HAP-1 (cell line): ENCODE measurements at regions not wholly inside any gene's neighbourhood (a gene's known extent, or its start where the extent isn't known, plus 50 kb on each side); places are given as distances from the start of the nearest gene placed in this dataset.
"Not testable (repeated sequence)": the region's sequence is repeated elsewhere in the genome, so short reads cannot be mapped to it uniquely, and the experiment has no call there.

Experiments
- DNase-seq, 2 experiments: peaks; one replicate each; pipeline ENCODE4 v3.0.0-alpha.2; 2016 to 2020; ENCODE audit warnings: low spot score in 2 of 2
- H3K27me3 ChIP-seq: fragments of 250-450 bp; sonication (Bioruptor Pico); 2 replicates; pipeline ENCODE4 v1.5.1; 2020; ENCODE audit warnings: low read depth, mild to moderate bottlenecking, moderate library complexity
- H3K36me3 ChIP-seq: fragments of 250-450 bp; sonication (Bioruptor Pico); replicated peaks from 2 replicates; pipeline ENCODE4 v1.5.1; 2020; ENCODE audit warnings: mild to moderate bottlenecking
- H3K4me1 ChIP-seq: fragments of 250-450 bp; sonication (Bioruptor Pico); 2 replicates; pipeline ENCODE4 v1.5.1; 2020; ENCODE audit warnings: mild to moderate bottlenecking
- H3K4me3 ChIP-seq: fragments of 250-450 bp; sonication (Bioruptor Pico); 2 replicates; pipeline ENCODE4 v1.5.1; 2020; ENCODE audit warnings: mild to moderate bottlenecking, moderate library complexity
- H3K9me3 ChIP-seq: fragments of 250-450 bp; sonication (Bioruptor Pico); 2 replicates; pipeline ENCODE4 v1.5.1; 2020; ENCODE audit warnings: mild to moderate bottlenecking, moderate library complexity
- in situ Hi-C: fragments of 300-500 bp; cut with MboI; formaldehyde crosslinking; loops from 3 replicates; pipeline ENCODE4 v1.14.3; 2020; ENCODE audit warnings: low sequenced_read_pairs, inconsistent platforms, mixed read lengths

DNA sequence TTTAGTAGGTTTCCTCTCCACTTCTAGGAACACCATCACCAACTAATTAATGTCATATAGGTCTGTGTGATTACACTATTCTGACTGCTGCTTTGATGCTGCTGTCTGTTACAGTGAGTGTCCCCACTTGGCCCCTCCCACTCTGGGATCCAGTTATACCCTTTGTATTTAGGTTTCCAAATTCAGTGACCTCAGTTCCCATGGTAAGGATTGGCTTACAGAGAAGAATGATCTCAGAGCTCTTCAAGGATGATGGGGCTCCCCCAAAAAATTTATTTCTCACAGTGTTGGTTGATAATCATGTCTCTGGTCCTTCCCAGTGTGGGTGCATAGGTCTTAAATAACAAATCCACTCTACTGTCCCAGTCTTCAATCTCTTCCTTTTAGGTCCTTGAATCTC is 210.0 kb upstream of the MYL2 start:
- Histone ChIP-seq H3K27me3 (no peaks in the 10 kb centered on the region), H3K36me3 (no peaks in the 10 kb centered on the region), H3K4me1 (no peaks in the 10 kb centered on the region), H3K9me3 (peaks cover 3% of the 10 kb centered on the region; the same call in 1 of the 2 replicates), H3K4me3 (no peak overlapping the region)
- DNase-seq = no peak
- in situ Hi-C loops = no loop called here

DNA sequence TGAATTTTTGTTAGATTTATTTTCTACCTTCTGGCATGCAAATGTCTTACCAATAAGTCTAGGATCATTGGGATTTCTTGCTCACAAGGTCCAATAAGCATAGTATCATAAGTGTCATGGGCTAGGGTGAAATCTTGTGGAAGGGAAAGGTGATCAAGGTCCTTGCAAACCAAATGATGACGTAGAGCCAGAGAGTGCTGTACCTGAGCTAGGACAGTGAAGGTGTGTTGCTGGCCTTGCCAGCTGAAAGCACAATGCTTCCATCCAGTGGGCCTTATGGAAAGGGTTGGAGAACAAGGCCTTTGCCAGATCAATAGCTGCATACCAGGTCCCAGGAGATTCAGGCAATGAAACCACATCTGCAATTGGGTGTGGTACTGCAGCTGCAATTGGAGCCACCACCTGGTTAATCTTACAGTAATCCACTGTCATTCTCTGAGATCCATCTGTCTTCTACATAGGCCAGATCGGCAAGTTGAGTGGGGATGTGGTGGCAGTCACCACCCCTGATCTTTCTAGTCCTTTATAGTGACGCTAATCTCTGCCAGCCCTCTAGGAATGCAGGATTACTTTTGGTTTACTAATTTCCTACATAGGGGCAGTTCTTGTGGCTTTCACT is 208.9 kb upstream of the MYL2 start:
- no peak for DNase-seq
- Histone ChIP-seq H3K4me1 (no peaks in the 10 kb centered on the region), H3K36me3 (no peaks in the 10 kb centered on the region), H3K4me3 (no peak overlapping the region), H3K27me3 (no peaks in the 10 kb centered on the region), H3K9me3 (peaks cover 3% of the 10 kb centered on the region; the same call in 1 of the 2 replicates)
- in situ Hi-C loops = no loop called here

DNA sequence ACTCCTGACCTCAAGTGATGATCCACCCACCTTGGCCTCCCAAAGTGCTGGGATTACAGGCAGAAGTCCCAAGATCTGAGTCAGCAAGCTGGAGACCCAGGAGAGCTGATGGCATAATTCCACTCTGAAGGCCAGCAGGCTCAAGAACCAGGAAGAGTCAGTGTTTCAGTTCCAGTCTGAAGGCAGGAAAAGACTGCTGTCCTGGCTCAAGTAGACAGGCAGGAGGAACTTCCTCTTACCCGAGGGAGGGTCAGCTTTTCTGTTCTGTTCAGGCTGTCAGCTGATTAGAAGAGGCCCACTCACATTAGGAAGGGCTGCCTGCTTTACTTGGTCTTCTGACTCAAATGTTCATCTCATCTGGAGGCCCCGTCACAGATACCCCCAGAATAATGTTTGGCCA is 206.0 kb upstream of the MYL2 start:
- Histone ChIP-seq H3K36me3 (no peaks in the 10 kb centered on the region), H3K4me3 (no peak overlapping the region), H3K27me3 (no peaks in the 10 kb centered on the region), H3K4me1 (peaks cover 17% of the 10 kb centered on the region), H3K9me3 (no peaks in the 10 kb centered on the region)
- DNase-seq = no peak
- in situ Hi-C loops = no loop called here

DNA sequence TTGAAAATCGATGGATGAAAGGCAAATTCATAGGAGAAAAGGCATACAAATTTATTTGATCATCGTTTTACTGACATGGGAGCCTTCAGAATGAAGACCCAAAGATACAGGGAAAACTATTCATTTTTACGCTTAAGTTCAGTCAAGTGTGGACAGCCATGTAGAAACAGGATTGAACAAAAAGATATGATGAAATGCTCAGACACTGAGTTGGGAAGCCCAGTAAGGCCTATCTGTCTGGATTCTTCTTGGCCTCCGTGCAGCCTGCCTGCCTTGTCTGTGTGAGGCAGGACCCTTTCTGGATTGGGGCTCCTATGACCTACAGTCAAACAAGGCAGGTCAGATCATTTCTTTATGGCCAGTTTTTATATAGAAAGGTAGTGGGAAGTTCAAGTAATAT is 203.8 kb upstream of the MYL2 start:
- Histone ChIP-seq H3K4me1 (peaks cover 22% of the 10 kb centered on the region), H3K27me3 (no peaks in the 10 kb centered on the region), H3K4me3 (no peak overlapping the region), H3K9me3 (no peaks in the 10 kb centered on the region), H3K36me3 (no peaks in the 10 kb centered on the region)
- no peak for DNase-seq
- in situ Hi-C loops = no loop called here

DNA sequence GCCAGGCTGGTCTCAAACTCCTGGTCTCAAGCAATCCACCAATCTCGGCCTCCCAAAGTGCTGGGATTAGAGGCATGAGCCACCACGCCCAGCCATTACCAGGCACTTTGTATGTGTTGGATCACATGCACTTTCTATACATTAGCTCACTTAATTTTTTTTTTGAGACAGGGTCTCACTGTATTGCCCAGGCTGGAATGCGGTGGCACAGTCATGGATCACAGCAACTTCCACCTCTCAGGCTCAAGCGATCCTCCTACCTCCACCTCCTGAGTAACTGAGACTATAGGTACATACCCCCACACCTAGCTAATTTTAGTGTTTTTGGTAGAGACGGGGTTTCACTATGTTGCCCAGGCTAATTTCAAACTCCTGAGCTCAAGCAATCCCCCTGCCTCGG is 203.0 kb upstream of the MYL2 start:
- Histone ChIP-seq H3K4me3 (no peak overlapping the region), H3K36me3 (no peaks in the 10 kb centered on the region), H3K4me1 (peaks cover 22% of the 10 kb centered on the region), H3K9me3 (no peaks in the 10 kb centered on the region), H3K27me3 (no peaks in the 10 kb centered on the region)
- in situ Hi-C loops = no loop called here
- DNase-seq = no peak

DNA sequence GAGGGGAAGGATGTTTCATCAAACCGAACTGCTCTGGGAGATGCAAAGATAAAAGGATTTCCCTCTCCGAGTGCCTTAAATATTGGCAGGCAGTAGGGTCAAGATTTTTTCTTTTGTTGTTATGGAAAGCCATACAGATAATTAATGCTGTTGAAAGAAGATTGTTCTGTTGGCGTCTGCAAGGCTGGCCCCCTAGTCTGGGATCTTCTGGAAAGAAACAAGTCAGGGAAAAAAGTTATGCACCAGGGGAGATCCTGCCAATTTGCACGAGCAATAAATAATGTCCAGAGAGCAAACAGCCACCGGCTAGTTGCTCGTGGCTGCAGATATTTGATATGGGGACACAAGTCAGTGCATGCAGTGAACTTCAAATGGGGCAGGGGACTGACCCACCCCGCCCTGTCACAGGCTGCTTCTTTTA is 202.1 kb upstream of the MYL2 start:
- DNase-seq = peak; percentile 65 to 86
- H3K4me3 ChIP-seq = no peak overlapping the region
- peaks cover 22% of the 10 kb centered on the region for H3K4me1 ChIP-seq
- in situ Hi-C loops = no loop called here
- no peaks in the 10 kb centered on the region for H3K27me3 ChIP-seq
- H3K9me3 ChIP-seq = no peaks in the 10 kb centered on the region
- H3K36me3 ChIP-seq = no peaks in the 10 kb centered on the region

DNA sequence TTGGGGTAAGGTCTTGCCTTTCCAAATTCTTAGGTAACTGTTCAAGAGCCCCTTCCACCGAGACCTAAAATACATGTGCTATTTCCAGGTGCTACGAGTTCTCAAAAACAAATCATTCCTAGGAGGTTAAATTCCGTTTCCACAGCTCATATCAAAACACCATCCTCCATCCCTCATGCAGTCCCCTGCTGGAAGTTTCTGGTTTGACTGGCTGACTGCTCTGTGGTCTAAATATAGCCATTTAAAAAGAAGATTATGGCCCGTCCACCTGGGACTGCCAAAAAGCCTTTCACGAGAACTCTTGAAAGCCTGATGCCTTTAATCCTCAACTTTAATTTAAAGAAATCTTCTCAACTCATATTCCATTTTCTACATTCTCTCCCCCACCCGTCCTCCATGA is 201.5 kb upstream of the MYL2 start:
- in situ Hi-C loops = no loop called here
- Histone ChIP-seq H3K36me3 (no peaks in the 10 kb centered on the region), H3K9me3 (no peaks in the 10 kb centered on the region), H3K4me1 (peaks cover 22% of the 10 kb centered on the region), H3K27me3 (no peaks in the 10 kb centered on the region), H3K4me3 (no peak overlapping the region)
- DNase-seq = peak; percentile 58 to 61

DNA sequence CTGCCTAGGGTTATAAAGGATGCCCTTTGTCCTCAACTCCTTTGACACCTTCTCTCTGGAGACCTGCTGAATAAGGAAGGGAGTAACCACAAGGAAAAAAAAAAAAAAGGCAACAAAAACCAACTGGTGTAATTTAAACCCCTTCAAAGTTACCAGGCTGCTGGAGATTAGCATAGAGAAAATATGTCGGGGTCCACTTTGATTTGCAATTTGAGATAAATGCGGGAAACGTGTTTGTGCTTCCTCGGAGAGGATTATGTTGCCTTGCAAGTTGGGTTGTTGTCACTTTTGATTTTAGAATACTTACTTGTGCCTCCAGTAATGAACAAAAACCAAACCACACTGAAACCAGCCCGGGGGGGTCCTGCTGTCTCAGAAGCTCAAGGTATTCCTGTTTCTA is 200.2 kb upstream of the MYL2 start:
- peaks cover 22% of the 10 kb centered on the region for H3K4me1 ChIP-seq
- no peak overlapping the region for H3K4me3 ChIP-seq
- H3K36me3 ChIP-seq = no peaks in the 10 kb centered on the region
- in situ Hi-C loops = no loop called here
- peak; percentile 19 to 47 for DNase-seq
- H3K27me3 ChIP-seq = no peaks in the 10 kb centered on the region
- 0 out of 2 replicates have a peak, but pooled peaks cover 3% of the 10 kb centered on the region for H3K9me3 ChIP-seq

DNA sequence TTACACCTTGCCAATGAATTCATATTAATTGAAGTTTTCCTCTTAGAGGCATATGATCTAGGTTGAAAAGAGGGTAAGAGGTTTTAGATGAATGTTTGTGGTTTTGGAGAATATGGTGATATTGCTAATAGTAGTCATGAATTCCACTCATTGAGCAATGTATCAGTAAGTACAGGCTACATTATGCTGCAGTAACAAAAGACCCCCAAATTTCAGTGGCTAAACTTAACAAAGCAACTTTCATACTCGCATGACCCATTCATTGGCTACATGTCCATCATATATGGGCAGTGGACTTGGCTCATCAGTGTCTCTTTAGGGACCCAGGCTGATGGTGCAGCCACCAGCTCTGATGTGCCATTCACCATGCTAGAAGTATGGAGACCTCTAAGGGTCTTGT is 196.6 kb upstream of the MYL2 start:
- Histone ChIP-seq H3K9me3 (0 out of 2 replicates have a peak, but pooled peaks cover 3% of the 10 kb centered on the region), H3K4me1 (peaks cover 12% of the 10 kb centered on the region), H3K4me3 (no peak overlapping the region), H3K36me3 (no peaks in the 10 kb centered on the region), H3K27me3 (no peaks in the 10 kb centered on the region)
- in situ Hi-C loops = no loop called here
- DNase-seq = no peak

DNA sequence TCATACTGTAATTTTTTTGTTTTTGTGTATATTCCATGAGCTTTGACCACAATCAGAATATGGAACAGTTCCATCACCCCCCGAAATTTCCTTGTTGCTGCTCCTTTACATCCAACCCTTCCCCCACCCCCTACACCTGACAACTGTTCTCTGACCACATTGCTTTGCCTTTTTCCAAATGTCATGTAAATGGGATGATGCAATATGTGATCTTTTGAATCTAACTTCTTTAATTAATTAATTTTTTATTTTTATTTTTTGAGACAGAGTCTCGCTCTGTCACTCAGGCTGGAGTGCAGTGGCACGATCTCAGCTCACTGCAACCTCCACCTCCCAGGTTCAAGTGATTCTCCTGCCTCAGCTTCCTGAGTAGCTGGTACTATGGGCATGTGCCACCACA is 192.9 kb upstream of the MYL2 start:
- H3K9me3 ChIP-seq, H3K36me3 ChIP-seq, in situ Hi-C loops, DNase-seq, H3K4me3 ChIP-seq, H3K4me1 ChIP-seq, H3K27me3 ChIP-seq: not testable (repeated sequence)

DNA sequence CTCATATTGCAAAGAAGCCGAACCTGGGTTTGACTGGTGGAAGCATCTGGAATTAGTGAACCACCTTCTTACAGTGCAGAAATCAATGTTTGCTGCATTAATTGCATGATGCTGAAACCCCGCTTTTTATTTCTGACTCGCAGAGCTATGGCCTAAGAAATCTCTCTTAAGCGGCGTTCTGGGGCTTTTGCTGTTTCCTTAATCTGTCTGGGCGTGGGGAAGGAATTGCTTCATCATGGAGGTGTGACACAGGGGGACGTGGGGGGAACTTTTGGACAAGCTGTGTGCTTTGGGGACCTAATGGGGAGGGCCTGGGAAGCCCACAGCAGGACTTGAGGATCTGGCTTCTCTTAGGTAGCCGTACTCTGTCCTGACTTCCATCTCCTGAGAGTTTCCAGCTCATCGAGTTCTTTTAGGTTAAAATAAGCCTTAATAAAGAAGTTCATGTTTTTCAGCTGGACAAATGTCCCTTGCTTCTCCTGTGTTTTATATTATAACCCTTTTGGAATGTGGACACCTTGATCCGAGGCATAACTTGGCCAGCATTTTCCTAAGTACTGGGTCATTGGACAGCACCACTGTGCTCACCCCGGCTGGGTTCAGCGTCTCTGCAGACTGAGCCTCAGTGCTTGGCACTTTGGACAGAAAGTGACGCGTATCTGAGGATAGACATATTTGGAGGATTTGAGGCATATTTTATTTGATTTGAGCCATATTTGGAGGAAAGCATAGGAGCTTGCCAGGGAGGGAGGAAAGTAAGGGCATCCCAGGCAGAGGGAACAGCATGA is 192.1 kb upstream of the MYL2 start:
- no peak for DNase-seq
- Histone ChIP-seq H3K4me3 (no peak overlapping the region), H3K4me1 (peaks cover 3% of the 10 kb centered on the region; the same call in 1 of the 2 replicates), H3K36me3 (no peaks in the 10 kb centered on the region), H3K9me3 (0 out of 2 replicates have a peak, but pooled peaks cover 3% of the 10 kb centered on the region), H3K27me3 (no peaks in the 10 kb centered on the region)
- in situ Hi-C loops = no loop called here

DNA sequence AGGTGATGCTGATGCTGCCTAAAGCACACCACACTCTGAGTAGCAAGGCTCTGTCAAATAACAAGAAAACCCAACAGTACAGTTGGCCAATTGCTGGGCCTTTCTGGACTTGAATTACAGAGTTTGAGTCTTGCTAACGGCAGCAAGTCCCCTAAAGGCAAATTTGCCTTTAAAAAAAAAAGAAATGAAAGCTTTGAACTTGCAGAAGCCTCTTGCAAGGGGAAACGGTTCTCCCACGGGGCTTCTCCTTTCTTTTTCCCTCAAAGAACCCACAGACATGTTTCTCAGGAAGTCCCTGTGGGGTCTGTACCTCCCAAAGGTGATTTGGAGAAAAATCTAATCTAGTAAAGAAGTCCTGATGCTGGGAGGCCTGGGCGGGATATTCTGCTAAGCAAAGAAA is 191.3 kb upstream of the MYL2 start:
- no peak for DNase-seq
- Histone ChIP-seq H3K4me1 (peaks cover 3% of the 10 kb centered on the region; the same call in 1 of the 2 replicates), H3K9me3 (0 out of 2 replicates have a peak, but pooled peaks cover 3% of the 10 kb centered on the region), H3K36me3 (no peaks in the 10 kb centered on the region), H3K27me3 (no peaks in the 10 kb centered on the region), H3K4me3 (no peak overlapping the region)
- in situ Hi-C loops = no loop called here

DNA sequence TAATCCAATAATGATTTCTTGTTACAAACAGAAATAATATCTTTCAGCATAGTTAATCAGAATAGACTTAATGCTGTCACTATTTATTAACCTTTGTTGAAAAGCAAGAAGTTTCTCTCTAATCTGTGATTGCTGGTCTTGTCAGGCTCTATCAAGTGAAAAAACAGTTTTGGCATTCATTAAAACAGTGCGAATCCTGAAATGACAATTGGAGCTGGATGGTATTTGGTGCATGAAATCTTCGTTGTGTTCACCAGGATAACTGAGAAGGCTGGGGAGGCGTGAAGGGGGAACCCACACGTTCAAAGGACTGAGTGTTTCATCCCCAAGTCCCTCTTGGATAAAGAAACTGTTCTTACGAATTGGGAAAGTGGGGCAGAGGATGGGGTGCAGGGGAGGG is 190.2 kb upstream of the MYL2 start:
- in situ Hi-C loops = no loop called here
- Histone ChIP-seq H3K27me3 (no peaks in the 10 kb centered on the region), H3K9me3 (no peaks in the 10 kb centered on the region), H3K4me1 (peaks cover 3% of the 10 kb centered on the region; the same call in 1 of the 2 replicates), H3K36me3 (no peaks in the 10 kb centered on the region), H3K4me3 (no peak overlapping the region)
- DNase-seq = no peak

DNA sequence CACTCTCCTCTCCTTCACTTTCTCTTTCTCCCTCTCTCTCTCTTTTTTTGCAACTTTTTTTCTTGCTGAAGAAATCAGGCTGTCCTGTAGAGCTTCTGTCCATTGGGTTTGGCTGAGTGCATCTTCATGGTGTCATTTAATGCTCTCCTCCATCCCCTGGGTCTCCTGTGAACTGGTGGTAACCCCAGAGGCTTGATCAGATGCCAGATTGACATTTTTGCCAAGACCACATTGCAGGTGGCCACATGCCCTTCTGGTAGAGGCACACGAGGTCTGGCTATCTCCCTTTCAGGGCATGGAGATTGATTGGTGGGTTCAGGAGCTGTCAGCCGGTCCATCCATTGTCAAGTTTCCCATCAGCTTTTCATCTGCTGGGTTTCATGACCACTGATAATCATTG is 188.3 kb upstream of the MYL2 start:
- Histone ChIP-seq H3K4me3 (no peak overlapping the region), H3K4me1 (peaks cover 3% of the 10 kb centered on the region; the same call in 1 of the 2 replicates), H3K9me3 (no peaks in the 10 kb centered on the region), H3K27me3 (no peaks in the 10 kb centered on the region), H3K36me3 (no peaks in the 10 kb centered on the region)
- DNase-seq = no peak
- in situ Hi-C loops = no loop called here
